GM19328 (cell line): ENCODE measurements at regions not wholly inside any gene's neighbourhood (a gene's known extent, or its start where the extent isn't known, plus 50 kb on each side); places are given as distances from the start of the nearest gene placed in this dataset.
"Not testable (repeated sequence)": the region's sequence is repeated elsewhere in the genome, so short reads cannot be mapped to it uniquely, and the experiment has no call there.

ENCODE experiments used
- ATAC-seq: cut with Tn5 transposase; IDR thresholded peaks from one replicate; pipeline ENCODE4 v1.9.1; 2021; ENCODE audit warnings: mild to moderate bottlenecking, moderate library complexity; ENCODE audit not compliant: unreplicated experiment

- no peak for ATAC-seq
Measured at GRCh38 chr6:113696960-113697359, 160.2 kb upstream of the MARCKS start.

- ATAC-seq = no peak
Measured at GRCh38 chr6:113697632-113698410, 159.3 kb upstream of the MARCKS start.

GRCh38 chr6:113699239-113699638, 157.9 kb upstream of the MARCKS start:
- ATAC-seq = no peak

- no peak for ATAC-seq
Measured at GRCh38 chr6:113701552-113702254, 155.4 kb upstream of the MARCKS start.

- no peak for ATAC-seq
Measured at GRCh38 chr6:113707194-113707593, 150.0 kb upstream of the MARCKS start.

GRCh38 chr6:113709936-113710509, 147.1 kb upstream of the MARCKS start:
- no peak for ATAC-seq

- ATAC-seq = no peak
Measured at GRCh38 chr6:113713665-113714064, 143.5 kb upstream of the MARCKS start.

GRCh38 chr6:113718588-113718987, 138.6 kb upstream of the MARCKS start:
- ATAC-seq = no peak

- no peak for ATAC-seq
Measured at GRCh38 chr6:113719064-113719463, 138.1 kb upstream of the MARCKS start.

- ATAC-seq = no peak
Measured at GRCh38 chr6:113719545-113719944, 137.6 kb upstream of the MARCKS start.

GRCh38 chr6:113723182-113723581, 134.0 kb upstream of the MARCKS start:
- ATAC-seq = no peak

GRCh38 chr6:113724927-113725326, 132.2 kb upstream of the MARCKS start:
- not testable (repeated sequence) for ATAC-seq

GRCh38 chr6:113731541-113731940, 125.6 kb upstream of the MARCKS start:
- ATAC-seq = no peak

- ATAC-seq = no peak
Measured at GRCh38 chr6:113732384-113732966, 124.7 kb upstream of the MARCKS start.

GRCh38 chr6:113733381-113733780, 123.8 kb upstream of the MARCKS start:
- ATAC-seq = no peak

- ATAC-seq = no peak
Measured at GRCh38 chr6:113734982-113735381, 122.2 kb upstream of the MARCKS start.

GRCh38 chr6:113735491-113735890, 121.7 kb upstream of the MARCKS start:
- ATAC-seq = no peak

GRCh38 chr6:113736978-113737377, 120.2 kb upstream of the MARCKS start:
- no peak for ATAC-seq

- ATAC-seq = no peak
Measured at GRCh38 chr6:113739041-113739655, 118.0 kb upstream of the MARCKS start.

- no peak for ATAC-seq
Measured at GRCh38 chr6:113741651-113742050, 115.5 kb upstream of the MARCKS start.

- no peak for ATAC-seq
Measured at GRCh38 chr6:113742342-113742741, 114.8 kb upstream of the MARCKS start.
